IPS-NIHi7 (cell line): ENCODE measurements at regions not wholly inside any gene's neighbourhood (a gene's known extent, or its start where the extent isn't known, plus 50 kb on each side); places are given as distances from the start of the nearest gene placed in this dataset.
A peak's percentile ranks its signal among the peaks of the same experiment; 100 is the strongest.

ENCODE experiments used
- DNase-seq: peaks from one replicate; pipeline ENCODE4 v3.0.0; 2012; ENCODE audit warnings: mixed read lengths; ENCODE audit errors: extremely low spot score

DNA sequence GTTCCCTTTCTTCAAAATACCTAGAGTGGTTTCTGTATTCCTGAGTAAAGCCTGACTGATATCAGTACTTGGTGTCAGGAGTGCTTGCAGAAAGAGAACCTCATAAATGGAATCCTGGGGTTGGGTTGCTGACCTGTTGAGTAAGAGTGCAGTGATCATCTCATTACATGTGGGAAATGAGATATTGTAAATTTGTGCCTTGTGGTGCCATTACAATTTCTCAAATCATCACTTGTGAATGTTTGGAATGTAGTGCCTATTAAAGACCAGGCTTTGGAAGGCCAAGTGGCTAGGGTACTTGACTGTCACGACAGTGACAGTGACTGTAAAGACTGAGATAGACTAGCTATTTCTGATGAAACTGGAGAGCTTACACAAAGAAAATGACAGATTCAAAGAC lies 176.7 kb upstream of the CTTNBP2NL start:
- DNase-seq, result no peak

DNA sequence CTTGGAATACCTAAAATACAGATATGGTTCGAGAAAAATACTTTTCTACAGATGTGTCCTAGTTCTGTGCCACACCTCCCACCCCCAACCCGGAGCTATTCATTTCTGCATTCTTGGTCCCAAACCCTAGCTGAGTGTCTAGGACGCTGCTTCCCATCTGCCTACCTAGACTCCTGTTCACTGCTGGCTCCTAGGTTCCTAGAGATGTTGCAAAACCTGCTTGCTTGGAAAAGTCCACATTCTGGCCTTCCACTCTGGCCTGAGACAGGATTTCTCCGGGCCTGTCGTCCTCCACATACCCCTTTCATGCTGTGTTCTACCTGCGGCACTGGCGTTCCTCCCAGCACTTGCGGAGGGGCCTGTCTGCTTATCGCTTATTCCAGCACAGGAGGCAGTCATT lies 165.8 kb upstream of the CTTNBP2NL start:
- no peak for DNase-seq

DNA sequence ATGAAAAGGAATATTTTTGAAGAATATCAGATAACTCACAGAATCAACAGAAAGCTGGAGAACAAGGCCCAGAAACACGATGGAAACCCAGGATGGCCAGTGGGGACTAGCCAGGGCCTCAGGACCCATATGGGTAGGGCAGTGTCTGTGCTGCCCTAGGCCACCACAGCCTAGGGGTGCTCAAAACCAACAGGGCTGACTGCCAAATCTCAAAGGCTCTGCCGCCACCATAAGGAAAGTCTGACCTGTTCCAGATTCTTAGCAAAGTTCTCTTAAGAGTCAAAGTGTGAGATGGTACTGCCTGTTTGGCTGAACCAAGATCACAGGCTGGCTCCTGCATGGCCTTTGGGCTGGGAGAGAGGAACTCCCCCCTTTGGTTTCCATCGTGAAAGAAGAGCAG lies 164.7 kb upstream of the CTTNBP2NL start:
- DNase-seq, result peak; percentile 24

DNA sequence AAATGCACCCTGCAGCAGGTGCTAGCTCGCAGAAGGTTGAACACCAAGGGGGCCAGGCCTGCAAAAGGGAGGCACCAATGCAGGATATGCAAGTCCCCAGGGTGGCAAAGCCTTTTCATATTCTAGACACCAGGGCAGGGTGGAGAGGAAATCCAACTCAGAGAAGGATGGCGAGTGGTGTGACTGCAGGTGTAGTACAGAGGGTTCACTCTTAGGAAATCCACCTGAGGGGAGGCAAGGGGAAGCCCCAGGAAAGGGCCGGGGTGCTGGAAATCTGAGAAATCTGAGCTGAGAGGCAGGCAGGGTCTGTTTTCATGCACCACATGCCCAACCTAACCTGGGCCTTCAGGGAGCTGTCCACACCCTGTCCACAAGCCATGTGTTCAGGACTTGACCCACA lies 163.2 kb upstream of the CTTNBP2NL start:
- DNase-seq, result no peak

DNA sequence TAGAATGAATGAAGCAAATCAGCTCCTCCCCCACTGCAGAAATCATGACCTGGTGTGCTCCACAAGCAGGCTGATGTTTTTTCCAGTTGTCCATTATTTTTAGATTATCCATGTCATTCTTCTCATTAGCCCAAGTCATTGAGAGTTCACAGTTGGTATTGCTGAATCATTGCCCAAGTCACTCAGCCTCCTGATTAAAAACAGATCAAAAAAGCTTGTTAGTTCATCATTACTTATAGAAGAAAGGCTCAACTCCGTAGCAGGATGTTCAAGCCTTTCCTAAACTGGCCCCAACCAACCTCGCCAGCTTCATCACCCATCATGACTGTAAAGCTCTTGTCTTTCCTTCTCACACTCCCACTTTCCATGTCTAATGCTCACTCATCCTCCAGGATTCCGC lies 161.3 kb upstream of the CTTNBP2NL start:
- DNase-seq, result no peak

DNA sequence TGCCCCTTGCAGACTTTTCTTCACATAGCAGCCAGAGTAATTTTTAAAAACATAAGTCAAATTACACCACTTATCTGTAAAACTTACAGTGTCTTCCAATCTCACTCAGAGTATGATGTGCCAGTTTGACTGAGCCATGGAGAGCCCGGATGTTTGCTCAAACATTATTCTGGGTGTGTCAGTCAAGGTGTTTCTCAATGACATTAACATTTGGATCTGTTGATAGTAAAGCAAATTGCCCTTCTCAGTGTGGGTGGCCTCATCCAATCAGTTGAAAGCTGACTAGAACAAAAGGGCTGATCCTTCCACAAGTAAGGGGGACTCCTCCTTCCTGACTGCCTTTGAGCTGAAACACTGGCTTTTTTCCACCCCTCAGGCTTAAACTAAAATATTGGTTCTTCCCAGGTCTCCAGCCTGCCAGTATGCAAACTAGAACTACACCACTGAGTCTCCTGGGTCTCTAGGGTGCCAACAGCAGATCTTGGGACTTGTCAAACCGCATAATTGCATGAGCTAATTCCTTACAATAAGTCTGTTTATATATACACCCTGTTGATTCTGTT lies 157.9 kb upstream of the CTTNBP2NL start:
- no peak for DNase-seq

DNA sequence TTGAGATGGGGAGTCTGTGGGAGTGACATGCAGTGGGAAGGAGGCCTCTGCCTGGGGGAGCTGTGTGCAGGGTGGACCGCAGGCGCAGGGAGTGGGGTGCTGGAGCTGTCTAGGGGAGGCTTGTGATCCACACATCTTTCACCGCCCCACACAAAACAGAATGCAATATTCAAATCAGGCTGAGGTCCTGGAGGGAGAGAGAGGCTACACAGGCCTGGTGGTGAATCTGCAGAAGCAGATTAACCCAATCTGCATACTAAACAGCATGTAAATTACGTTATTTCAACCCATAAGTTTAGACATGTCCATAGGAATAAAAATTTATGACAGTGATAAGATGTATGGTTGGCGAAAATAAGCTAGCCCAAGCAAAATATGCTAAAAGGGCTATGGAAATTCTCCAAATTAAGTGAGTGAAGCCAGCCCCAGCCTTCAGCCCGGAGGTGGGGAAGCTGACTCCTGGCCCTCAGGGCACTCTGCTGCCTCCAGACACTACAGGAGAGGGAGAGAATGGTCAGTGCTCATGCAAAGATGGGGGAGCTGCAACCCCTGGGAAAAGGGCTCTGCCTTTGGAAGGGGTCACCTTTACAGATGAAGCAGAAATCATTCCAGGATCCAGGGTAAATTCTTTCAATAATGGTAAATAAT lies 156.2 kb upstream of the CTTNBP2NL start:
- no peak for DNase-seq

DNA sequence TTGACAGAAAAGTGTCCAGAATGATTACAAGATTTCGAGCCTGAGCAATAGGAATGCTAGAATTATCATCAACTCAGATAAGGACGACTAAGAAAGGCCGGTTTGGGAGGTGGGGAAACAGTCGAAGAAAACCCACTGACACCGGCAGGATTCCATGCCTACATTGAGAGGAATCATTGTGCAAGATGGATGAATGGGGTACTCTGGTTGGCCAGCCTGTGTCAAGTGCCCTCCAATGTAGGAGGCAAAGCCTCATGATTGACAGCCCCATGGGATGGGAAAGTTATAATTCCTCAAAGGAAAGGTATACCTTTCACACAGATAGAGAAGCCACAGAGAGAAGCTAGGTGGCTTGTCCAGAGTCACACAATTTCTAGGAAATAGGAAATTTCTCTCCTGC lies 153.5 kb upstream of the CTTNBP2NL start:
- DNase-seq, result no peak

DNA sequence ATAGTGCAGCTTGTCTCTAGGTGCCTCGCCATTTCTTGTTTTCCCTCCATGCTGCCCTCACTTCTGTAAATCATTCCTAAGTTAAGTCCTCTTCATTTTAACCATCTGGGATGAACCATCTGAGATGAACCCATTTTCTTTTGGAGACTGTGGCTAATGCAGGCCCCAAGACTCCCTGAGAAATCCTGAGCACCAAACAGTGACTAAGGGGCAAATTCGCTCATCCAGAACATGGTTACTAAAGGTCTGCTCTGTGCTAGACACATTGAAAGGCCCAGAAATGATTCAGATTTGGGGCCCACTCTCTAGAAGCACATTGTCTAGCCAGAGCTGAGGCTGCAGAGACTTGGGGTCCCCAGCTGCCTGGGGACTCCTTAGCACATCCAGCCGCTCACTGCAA lies 151.9 kb upstream of the CTTNBP2NL start:
- no peak for DNase-seq

DNA sequence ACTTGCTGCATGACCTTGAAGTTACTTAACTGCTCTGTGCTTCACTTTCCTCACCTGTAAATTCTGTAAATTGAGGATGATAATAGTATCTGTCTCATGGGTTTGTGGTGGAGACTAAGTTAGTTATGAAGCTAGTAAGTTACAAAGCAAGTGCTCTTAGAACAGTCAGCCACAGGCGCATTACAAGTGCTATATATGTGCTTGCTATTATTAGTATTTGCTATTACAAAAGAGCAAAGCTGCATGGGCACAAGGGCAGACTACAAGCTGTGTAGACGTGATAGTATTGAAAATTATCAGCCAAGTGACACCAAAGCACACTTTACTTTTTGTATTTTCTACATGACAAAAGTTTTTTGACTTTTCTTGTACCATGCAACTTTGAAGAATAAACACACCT lies 150.9 kb upstream of the CTTNBP2NL start:
- no peak for DNase-seq

DNA sequence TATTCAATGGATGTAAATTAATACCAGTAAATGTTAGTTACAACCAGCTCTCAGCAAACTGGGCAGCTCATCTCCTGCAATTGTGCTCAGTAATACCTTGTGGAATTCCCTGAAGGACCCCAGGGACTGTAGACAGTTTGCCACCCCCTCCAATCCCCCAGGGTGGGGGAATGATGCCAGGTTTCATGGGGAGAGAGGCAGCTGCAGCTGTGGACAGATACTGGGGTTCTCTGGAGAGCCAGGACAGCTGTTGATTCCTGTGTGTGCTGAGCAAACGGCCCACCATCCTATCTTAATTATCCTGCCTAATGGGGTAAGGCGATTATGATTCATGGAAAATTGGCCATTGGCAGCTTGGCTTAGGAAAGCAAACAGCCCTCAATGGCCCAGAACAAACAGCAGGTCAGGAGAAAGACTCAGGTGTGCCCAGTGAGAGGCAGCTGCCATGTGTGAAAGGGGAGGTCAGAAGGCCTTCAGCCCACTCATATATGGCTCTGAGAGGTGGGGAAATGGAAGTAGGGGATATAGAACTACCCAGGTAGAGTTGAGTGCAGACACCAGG lies 148.9 kb upstream of the CTTNBP2NL start:
- DNase-seq, result no peak

DNA sequence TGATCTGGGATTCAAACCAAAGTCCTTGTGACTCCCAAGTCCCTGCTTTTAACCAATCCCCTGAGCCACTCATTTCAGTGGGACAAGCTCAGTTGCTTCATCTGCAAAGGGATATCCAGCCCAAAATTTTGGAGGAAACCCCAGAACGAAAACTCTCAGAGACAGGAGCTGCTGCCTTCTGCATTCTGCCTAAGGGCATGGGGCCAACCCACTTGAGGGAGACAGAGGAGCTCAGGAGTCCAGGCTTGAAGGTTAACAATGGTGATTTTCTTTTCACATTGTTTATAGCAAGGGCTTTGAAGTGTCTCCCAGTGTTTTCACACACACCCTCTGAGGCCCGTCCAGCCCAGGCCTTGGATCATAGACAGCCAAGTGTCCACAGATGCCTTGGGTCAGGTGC lies 148.1 kb upstream of the CTTNBP2NL start:
- no peak for DNase-seq

DNA sequence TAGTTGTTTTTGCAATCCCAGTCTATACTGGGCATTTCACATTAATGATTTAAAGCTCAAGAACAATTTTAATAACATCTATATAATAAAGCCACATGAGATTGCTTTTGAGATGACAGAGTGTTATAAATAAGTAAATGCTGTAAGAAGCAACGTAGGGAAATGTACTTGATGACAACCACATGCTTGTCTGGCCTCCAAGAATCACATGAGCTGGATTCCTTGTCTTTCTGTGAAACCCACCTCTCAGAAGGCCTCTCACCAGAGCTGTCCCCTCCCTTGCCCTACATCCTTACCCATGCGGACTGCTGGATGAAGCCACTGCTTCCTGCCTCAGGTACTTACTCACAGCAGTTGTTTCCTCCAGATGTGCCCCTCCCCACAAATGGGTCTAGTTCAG lies 145.1 kb upstream of the CTTNBP2NL start:
- DNase-seq, result no peak

DNA sequence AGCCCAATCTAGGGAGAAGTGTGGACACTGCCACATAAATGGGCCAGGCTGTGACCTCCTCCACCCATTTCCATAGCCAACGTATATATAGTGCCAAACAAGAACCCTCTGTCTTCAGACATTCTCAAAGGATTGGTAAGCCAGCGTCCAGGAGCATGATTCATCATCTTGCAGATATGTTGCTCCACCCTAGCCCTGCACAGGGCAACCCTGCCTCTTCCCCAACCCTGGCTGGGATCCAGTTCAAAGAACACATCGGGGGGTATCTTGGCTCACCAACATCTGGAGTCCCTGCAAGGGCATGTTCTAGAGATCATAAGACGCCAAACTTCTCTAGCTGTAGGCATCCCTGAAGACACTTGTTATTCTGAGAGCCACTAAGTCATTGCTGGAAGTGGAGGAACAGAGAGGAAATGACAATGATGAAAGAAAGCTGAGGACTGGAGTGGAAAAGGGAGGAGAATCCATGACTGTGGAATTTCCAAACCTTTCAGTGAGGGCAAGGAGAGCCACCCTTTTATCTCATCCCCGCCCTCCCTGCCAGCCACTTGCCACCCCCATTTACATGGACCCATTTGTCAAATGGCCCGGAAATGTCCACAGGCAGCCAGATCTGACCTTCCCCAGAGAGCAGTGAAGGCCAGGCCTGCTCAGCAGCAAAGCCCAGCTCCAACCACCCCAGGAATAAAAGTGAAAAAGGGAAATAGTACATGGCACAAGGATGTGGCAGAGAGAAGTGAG lies 144.1 kb upstream of the CTTNBP2NL start:
- no peak for DNase-seq

DNA sequence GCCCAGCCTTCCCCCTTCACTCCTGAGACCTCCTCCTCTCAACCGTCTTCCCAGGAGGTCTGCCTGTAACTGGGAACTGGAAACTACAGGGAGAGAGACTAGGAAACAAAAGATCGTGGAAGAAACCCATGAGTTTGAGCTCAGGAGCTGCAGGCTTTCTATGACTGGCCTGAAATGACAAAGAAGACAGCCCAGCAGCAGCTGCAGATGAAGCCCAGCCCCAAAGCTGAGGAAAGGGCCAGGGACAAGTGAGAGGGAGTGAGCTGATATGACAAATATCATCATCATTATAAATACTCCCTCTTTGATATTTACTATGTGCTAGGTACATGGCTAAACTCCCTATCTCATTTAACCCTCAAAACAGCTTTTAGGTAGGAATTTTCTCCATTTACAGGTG lies 142.6 kb upstream of the CTTNBP2NL start:
- no peak for DNase-seq

DNA sequence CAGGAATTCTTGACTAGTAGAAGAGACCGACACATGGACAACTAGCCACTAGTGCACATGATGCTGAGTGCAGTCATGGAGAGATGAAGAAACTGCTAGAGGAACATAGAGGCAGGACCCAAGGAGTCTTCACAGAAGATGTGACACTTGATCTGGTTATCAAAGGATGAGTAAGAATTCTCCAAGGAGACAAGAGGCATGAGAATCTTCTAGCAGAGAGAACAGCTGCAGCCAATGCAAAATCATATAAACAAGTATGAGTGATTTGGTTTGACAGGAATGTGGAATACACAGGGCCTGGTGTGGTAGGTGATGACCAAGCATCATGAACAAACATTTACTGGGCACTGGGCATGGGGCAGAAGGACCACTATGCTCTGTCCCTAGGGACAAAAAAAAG lies 140.9 kb upstream of the CTTNBP2NL start:
- DNase-seq, result no peak

DNA sequence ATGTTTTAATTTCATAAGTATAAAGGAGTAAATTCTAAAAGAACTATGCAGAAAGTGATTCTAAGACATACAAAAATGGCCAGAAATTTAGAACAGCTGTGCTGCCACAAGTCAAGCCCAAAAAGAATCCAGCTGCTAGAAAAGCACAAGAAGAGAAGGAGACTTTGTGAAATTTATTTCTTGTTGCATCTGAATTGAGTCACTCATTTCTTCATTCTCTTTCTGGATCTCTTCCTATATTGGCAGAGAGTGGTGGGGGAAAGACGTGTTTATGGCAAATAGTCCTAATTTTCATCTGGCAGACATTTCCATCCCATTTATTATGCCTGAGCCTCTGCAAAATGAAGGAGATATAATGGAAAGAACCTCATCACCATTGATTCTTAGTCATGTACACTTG lies 139.6 kb upstream of the CTTNBP2NL start:
- DNase-seq, result no peak

DNA sequence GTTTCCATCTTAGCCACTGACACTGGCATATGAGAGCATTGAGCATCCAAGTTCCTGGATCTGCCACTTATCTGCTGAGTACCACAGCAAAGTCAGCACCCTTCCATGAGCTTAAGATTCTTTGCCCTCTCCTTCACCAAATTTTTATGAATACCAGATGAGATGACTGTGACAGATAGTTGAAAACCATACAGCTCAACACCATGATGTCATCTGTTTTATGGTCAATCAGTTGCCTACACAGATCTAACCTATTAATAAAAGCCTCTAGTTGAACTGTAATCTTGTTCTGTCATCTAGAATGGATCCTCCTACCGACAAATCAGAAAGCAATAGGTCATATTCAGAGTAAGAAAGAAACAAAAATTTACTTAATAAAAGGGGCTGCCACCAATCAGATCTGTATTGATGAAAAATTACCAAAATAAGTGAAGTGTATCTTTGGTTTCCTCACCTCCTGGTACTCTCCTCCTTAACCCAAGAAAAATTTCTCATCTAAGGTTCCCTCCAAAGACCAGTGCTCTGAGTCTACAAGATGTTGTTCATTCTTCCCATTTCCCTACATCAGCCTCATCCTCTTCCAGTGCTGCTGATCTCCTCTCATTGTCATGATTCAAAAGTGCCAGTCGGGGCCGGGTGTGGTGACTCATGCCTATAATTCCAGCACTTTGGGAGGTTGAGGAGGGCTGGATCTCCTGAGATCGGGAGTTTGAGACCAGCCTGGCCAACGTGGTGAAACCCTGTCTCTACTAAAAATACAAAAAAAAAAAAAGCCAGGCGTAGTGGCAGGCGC lies 138.8 kb upstream of the CTTNBP2NL start:
- no peak for DNase-seq

DNA sequence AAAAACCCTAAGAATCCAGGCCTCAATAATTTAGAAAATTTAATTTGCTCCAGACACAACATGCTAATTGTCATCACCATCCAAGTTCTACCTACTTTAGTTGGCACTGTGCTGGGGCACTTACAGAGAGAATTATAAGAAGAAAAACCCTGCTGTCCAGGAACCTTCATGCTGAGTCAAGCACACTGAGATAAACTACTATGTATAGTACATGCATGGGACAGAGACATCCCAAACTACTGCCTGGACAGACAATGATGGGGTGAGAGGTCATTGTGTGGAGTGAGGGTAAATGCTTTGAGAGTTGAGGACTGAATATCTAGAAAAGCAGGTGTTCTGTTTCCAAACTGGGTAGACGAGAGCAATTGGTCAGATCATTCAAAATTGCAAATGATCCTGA lies 135.3 kb upstream of the CTTNBP2NL start:
- DNase-seq, result no peak

DNA sequence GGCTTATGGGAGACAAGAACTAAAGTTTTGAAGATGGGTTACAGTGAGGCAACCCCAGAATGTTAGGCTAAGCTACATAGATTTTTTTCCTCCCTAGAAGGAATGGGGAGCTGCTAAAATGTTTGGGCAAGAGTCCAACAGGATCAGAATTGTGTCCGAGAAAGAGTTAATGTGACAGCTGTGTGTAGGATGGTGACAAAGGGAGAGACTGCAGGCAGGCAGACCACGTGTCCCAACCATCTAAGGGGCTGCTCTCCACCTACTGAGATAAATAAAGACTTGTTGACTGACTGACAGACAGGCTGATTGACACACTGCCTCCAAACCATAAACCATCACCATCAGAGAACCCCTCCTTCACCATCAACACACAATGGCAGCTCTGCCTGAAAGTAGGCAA lies 133.7 kb upstream of the CTTNBP2NL start:
- DNase-seq, result no peak

DNA sequence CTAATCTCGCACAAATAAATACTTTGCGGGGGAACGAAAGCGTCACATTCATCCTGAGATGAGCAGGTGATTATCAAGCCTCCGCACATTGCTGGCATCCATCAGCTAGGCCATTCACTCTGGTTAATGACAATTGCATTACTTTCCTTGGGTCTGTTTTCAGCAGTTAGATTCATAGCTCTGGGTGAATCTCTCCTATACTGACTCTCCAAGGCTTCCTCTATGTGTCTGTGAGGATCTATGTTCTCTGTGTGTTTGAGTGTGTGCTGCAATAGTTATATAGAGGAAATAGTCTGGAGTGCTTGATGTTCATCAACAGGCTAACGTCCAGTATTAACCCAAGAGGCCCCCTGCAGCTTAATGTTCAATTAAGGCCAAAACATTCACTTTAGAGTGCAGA lies 133.0 kb upstream of the CTTNBP2NL start:
- no peak for DNase-seq

DNA sequence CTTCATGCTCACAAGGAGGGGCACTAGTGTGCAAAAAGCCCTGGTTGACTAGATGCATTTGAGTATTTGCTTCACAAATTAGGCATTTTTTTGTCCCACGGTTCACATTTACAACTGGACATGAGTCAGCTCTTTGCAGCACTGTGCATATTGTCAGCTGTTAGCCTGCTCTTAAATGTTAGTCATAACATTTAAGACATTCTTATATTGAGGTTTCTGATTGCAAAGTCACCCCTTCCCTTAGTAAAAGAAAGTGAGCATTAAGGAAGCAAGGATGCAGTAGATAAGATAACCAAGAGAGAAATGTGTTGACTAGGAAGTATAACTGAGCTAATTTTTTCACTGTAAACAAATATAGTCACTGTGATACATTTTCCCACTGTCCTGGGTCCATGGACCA lies 132.6 kb upstream of the CTTNBP2NL start:
- no peak for DNase-seq
